Right atrium auricular region (tissue), 2 donors: ENCODE measurements at regions not wholly inside any gene's neighbourhood (a gene's known extent, or its start where the extent isn't known, plus 50 kb on each side); places are given as distances from the start of the nearest gene placed in this dataset.

Experiments
- DNase-seq: peaks from one replicate; pipeline ENCODE4 v3.0.0-alpha.2; 2019; ENCODE audit warnings: low spot score
- H3K27ac ChIP-seq, 2 donors: fragments of 200-600 bp; sonication (generic); 1 replicate in 1 of 2; 2 replicates in 1 of 2; pipeline ENCODE4 v1.5.1; 2016 to 2019
- H3K27me3 ChIP-seq, 2 donors: fragments of 200-600 bp; sonication (generic); one replicate each; pipeline versions ENCODE4 v1.5.1 to v1.6.0; 2017 to 2019
- H3K36me3 ChIP-seq: fragments of 200-600 bp; sonication (generic); one replicate; pipeline ENCODE4 v1.5.1; 2016
- H3K4me1 ChIP-seq, 2 donors: fragments of 200-600 bp; sonication (generic); one replicate each; pipeline versions ENCODE4 v1.5.1 to v1.6.0; 2017 to 2019
- H3K4me3 ChIP-seq, 2 donors: fragments of 200-600 bp; sonication (generic); 1 replicate in 1 of 2; 2 replicates in 1 of 2; pipeline ENCODE4 v1.5.1; 2017 to 2019; ENCODE audit warnings: mild to moderate bottlenecking in 1 of 2, moderate library complexity in 1 of 2
- H3K9me3 ChIP-seq, 2 donors: fragments of 200-600 bp; sonication (generic); one replicate each; pipeline ENCODE4 v1.5.1; 2019
- TF ChIP-seq, protein P1 (sequence below), 2 donors: fragments of 200-600 bp; sonication (generic); IDR thresholded peaks; one replicate each; pipeline ENCODE4 v1.5.1; 2019; ENCODE audit warnings: antibody characterized with exemption in 2 of 2

DNA sequence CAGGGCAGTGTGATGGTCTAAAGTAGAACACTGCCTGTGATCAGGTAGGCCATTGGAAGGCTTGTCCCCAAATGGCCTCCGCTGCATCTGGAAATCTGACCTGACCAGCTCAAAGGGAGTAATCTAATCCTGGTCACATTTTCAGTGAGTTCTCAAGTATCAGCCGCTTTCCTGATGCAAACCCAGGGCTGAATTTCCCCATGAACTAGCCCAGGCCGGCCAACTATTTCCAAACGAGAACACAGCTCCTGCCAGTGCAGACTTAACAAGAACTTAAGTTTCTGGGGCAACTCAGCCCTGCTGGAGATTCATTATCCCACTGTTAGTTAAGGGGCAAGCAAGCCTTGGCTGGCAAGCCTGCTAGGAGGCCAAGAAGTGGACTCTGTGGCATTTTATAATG, 59.6 kb upstream of the FAM180A start:
- peaks cover 0 to 17% of the 10 kb centered on the region in 2 donors for H3K4me1 ChIP-seq
- no peaks in the 10 kb centered on the region for H3K9me3 ChIP-seq
- no peaks in the 10 kb centered on the region for H3K36me3 ChIP-seq
- TF ChIP-seq, protein P1, sequence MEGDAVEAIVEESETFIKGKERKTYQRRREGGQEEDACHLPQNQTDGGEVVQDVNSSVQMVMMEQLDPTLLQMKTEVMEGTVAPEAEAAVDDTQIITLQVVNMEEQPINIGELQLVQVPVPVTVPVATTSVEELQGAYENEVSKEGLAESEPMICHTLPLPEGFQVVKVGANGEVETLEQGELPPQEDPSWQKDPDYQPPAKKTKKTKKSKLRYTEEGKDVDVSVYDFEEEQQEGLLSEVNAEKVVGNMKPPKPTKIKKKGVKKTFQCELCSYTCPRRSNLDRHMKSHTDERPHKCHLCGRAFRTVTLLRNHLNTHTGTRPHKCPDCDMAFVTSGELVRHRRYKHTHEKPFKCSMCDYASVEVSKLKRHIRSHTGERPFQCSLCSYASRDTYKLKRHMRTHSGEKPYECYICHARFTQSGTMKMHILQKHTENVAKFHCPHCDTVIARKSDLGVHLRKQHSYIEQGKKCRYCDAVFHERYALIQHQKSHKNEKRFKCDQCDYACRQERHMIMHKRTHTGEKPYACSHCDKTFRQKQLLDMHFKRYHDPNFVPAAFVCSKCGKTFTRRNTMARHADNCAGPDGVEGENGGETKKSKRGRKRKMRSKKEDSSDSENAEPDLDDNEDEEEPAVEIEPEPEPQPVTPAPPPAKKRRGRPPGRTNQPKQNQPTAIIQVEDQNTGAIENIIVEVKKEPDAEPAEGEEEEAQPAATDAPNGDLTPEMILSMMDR (IDR thresholded peaks at IDR 0.05), result no peak
- H3K27ac ChIP-seq, result peak overlapping the region in 1 of 2 donors; percentile 35
- no peak overlapping the region for H3K4me3 ChIP-seq
- peak; percentile 61 for DNase-seq
- no peaks in the 10 kb centered on the region for H3K27me3 ChIP-seq

DNA sequence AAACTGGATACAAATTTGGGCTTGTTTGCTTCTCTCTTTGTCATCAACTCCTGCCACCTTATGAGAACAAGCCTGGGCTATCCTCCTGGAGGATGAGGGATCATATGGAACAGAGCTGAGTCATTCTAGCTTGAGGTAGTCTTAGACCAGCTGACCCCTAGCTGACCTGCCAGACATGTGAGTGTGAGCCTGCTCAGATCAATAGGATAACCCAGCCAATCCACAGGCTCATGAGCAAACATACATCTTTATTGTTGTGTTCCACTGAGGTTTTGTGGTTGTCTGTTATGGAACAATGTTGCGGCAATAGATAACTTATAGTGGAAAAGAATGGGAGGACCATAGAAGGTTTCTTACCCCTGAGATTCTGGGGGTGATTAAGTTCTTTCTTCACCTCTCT, 54.5 kb upstream of the FAM180A start:
- TF ChIP-seq, protein P1 (IDR thresholded peaks at IDR 0.05), result no peak
- Histone ChIP-seq H3K9me3 (no peaks in the 10 kb centered on the region), H3K36me3 (no peaks in the 10 kb centered on the region), H3K4me1 (peaks cover 0 to 19% of the 10 kb centered on the region in 2 donors), H3K27me3 (no peaks in the 10 kb centered on the region), H3K27ac (no peak overlapping the region), H3K4me3 (no peak overlapping the region)
- DNase-seq, result no peak

DNA sequence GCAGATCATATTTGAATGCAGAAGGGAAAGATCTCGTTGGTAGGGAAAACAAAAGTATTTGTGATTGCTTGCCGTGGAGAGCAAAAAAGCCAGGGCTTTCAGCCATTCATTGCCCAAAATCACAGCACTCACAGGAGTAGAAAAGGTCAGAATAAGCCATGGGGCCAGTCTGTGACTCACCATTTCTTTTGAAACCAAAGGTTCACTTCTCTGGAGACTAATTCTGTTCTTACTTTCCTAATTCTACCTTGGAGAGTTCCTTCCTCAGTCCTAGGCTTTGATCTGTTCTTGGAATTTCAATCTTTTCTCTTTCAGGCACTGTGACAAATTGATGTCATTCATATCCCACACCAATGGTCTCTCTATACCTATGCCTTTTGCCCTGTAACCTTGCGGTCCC, 54.1 kb upstream of the FAM180A start:
- TF ChIP-seq, protein P1 (IDR thresholded peaks at IDR 0.05), result no peak
- no peaks in the 10 kb centered on the region for H3K9me3 ChIP-seq

DNA sequence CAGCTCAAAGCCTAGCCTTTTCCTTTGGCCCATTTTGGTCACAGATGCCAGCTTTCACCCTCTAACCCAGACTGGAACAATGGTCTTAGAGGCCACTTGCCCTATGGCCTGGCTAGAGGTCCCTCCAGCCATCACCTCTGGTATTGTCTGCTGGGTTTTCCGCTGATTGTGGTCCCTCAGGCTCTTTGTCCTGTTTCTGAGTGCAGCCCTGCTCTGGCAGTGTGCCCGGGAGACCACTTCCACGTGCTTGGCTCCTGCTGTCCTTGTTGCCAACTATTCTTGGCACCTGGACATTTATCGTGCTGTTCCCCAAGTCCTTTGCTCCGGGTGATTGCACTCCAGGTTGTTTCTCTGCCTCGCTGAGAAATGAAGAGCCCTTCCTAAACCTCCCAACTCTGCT, 53.3 kb upstream of the FAM180A start:
- Histone ChIP-seq H3K9me3 (no peaks in the 10 kb centered on the region), H3K27me3 (no peaks in the 10 kb centered on the region), H3K27ac (no peak overlapping the region), H3K4me3 (no peak overlapping the region), H3K36me3 (no peaks in the 10 kb centered on the region), H3K4me1 (peaks cover 0 to 19% of the 10 kb centered on the region in 2 donors)
- DNase-seq, result no peak
- TF ChIP-seq, protein P1 (IDR thresholded peaks at IDR 0.05), result no peak

More for the DNA sequence above, 54.1 kb upstream of the FAM180A start:
- Histone ChIP-seq H3K27me3 (no peaks in the 10 kb centered on the region), H3K4me1 (peaks cover 0 to 19% of the 10 kb centered on the region in 2 donors), H3K4me3 (no peak overlapping the region), H3K27ac (no peak overlapping the region), H3K36me3 (no peaks in the 10 kb centered on the region)
- DNase-seq, result no peak

DNA sequence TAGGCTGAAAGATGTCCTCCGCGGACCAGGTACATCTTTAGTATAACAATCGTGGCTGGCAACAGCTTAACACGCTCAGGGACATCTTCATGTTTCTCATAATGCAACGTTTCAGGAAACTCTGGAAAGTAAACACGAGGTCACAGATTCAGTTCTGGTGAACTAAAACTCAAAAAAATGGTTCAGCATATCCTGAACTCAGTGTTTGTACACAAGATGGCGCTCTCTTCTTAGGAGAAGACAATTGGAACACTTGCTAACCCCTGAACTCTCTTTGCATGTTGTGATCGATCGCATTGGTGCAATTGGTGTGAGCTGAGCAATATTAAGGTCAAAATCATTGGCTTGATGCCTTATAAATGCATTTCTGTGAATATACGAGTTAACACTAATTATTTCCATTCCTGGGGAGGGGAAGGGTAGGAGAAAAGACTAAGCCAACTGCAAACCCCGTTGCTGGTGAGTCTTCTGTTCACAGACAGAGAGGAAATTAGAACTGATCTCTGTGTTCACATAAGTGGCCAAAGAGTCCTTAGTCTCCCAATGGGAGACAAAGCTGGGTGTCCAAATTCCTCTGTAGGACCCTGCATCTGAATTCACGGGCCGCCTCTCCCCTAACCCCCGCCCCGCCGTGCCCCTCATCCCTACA, 52.6 kb upstream of the FAM180A start:
- no peaks in the 10 kb centered on the region for H3K36me3 ChIP-seq
- no peaks in the 10 kb centered on the region for H3K27me3 ChIP-seq
- H3K27ac ChIP-seq, result no peak overlapping the region
- H3K4me1 ChIP-seq, result peaks cover 0 to 19% of the 10 kb centered on the region in 2 donors
- no peak overlapping the region for H3K4me3 ChIP-seq
- TF ChIP-seq, protein P1 (IDR thresholded peaks at IDR 0.05), result peak; percentile 70 to 86
- H3K9me3 ChIP-seq, result no peaks in the 10 kb centered on the region
- DNase-seq, result peak; percentile 18

DNA sequence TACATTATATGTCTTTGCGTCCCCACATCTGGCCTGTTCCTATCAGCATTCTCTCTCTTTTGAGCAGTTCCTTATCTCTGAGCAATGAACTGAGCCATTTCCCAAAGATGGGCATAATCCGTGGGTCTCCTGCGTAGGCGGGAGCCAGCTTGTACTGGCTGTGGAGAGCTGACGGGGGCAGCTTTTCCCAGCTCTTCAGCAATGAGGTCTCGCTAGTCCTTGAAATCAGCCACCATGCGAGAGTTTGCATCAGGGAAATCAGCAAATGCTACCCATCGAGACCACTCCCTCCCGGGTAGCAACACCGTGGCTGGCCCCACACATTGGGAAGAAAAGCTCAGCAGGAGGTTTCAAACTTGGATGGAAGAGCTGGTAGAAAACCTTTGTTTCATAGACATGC, 51.9 kb upstream of the FAM180A start:
- Histone ChIP-seq H3K27ac (no peak overlapping the region), H3K4me3 (no peak overlapping the region), H3K36me3 (no peaks in the 10 kb centered on the region), H3K27me3 (no peaks in the 10 kb centered on the region), H3K9me3 (no peaks in the 10 kb centered on the region), H3K4me1 (peaks cover 0 to 19% of the 10 kb centered on the region in 2 donors)
- TF ChIP-seq, protein P1 (IDR thresholded peaks at IDR 0.05), result no peak
- no peak for DNase-seq
